HG03565 (cell line): ENCODE measurements at regions not wholly inside any gene's neighbourhood (a gene's known extent, or its start where the extent isn't known, plus 50 kb on each side); places are given as distances from the start of the nearest gene placed in this dataset.
"Not testable (repeated sequence)": the region's sequence is repeated elsewhere in the genome, so short reads cannot be mapped to it uniquely, and the experiment has no call there.

Experiments
- ATAC-seq: cut with Tn5 transposase; IDR thresholded peaks from one replicate; pipeline ENCODE4 v1.9.1; 2021; ENCODE audit warnings: mild to moderate bottlenecking, moderate library complexity; ENCODE audit not compliant: unreplicated experiment

GRCh38 chr6:115131709-115132490 lies 789.1 kb upstream of the HS3ST5 start:
- ATAC-seq = no peak

DNA sequence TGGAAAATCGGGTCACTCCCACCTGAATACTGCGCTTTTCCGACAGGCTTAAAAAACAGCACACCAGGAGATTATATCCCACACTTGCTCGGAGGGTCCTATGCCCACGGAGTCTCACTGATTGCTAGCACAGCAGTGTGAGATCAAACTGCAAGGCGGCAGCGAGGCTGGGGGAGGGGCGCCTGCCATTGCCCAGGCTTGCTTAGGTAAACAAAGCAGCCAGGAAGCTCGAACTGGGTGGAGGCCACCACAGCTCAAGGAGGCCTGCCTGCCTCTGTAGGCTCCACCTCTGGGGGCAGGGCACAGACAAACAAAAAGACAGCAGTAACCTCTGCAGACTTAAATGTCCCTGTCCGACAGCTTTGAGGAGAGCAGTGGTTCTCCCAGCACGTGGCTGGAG lies 778.7 kb upstream of the HS3ST5 start:
- ATAC-seq = not testable (repeated sequence)

DNA sequence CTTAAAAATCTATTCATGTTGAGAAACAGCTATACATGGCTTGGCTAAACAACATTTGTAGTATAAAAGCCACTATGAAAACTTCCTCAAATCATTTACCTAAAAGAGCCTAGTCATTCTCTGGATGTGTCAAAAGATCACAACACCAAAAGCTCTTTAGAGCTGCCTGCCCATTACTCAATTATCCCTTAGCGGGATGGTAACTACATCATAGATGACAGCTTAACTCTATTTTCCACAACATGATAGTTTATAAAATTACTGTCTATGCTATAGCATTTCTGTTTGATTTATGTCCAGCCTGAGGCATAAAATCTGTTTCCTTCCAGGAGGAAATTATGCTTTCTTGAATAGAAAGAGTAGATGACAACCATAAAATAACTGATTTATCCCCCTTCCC lies 777.6 kb upstream of the HS3ST5 start:
- ATAC-seq = no peak

GRCh38 chr6:115091461-115091860 lies 748.6 kb upstream of the HS3ST5 start:
- no peak for ATAC-seq

- no peak for ATAC-seq
Measured at GRCh38 chr6:115078555-115078954, 735.7 kb upstream of the HS3ST5 start.

DNA sequence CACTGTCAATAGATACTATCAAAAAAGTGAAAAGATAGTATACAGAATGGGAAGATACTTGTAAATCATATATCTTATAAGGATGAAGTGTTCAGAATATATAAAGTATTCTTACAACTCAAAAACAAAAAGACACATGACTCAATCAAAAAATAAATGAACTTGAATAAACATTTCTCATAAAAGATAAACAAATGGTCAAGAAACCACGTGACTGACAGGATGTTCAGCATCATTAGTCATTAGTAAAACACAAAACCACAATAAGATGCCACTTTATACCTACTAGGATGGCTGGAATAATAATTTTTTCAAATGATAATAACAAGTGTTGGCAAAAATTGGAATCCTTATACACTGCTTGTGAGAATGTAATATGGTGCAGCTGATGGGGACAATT lies 729.1 kb upstream of the HS3ST5 start:
- ATAC-seq = no peak

DNA sequence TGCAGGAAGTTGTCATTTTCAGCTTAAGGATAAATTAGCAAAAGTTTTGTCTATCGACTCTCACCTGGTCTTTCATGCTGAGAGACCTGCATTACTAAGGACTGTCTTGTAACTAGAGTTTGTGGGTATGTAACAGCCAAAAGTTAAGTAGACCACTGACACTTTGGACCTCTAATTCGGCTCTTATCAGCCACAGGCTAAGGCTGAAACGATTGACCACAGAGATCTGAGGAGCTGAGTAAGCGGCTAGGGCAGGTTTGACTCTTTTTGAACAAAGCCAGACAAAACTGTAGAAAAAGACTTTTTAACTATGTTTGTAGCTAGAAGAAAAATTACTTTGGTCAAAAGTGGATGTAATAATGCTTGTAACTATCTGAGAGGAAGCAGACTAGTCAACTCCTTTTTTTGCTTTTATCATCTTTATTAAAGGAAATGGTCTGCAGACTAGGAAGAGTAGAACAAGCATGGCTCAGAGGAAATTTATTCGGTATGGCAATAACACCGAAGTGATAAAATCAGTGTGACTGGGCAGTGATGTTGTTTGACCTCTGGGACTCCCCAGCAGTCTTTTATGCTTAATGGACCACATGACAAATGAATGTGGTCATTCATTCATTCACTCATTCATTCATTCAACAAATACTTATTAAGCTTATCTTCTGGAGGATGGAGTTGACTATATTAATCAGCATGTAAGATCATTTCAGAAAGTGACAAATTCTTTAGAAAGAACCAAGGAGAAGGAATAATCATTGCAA lies 725.0 kb upstream of the HS3ST5 start:
- ATAC-seq = no peak

- ATAC-seq = no peak
Measured at GRCh38 chr6:115064680-115065079, 721.9 kb upstream of the HS3ST5 start.

DNA sequence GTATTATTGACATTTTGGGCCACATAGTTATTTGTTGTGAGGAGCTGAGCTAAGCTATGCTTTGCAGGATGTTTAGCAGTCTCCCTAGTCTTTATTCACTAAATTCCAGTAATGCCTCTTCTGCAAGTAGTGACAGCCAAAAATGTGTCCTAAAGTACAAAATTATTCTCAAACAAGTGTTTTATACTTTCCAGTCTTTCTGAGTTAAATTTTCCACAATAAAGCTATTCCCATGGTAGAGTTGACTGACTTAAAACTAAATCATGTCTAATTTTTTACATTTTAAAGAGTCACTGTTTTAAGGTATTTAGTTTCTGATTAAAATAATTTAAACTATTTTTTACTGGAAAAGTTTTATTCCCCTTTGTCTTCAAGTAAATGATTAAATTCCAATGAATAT lies 717.8 kb upstream of the HS3ST5 start:
- no peak for ATAC-seq

DNA sequence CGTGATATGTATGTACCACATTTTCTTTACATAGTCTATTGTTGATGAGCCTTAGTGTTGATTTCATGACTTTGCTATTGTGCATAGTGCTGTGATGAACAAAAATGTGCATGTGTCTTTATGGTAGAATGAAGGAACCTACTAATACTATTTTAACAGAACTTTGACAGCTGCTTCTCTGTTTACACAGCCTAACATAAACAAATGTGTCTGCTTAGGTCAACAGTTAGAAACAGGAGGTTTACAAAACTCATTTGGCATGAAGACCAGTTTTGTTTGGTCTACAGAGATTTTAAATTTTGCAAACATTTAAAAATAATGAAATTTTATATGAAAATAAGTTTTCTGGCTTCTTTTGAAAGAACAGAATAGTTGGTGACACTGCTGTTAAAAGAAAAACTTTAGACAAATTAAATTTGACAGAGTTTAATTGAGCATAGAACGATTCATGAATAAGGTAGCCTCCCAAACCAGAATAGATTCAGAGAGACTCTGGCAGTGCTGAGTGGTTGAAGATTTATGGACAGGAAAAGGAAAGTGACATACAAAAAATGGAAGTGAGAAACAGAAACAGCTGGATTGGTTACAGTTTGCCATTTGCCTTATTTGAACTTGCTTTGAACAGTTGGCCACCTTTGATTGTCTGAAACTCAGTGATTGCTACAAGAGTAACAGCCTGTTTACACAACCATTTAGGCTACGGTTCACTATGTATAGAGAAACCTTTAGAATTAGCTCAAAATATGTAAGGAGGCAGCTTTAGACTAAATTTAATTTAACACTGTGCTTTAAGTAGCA lies 715.8 kb upstream of the HS3ST5 start:
- ATAC-seq = no peak

GRCh38 chr6:115055579-115055978 lies 712.8 kb upstream of the HS3ST5 start:
- ATAC-seq = no peak

GRCh38 chr6:115054242-115054641 lies 711.4 kb upstream of the HS3ST5 start:
- ATAC-seq = not testable (repeated sequence)

- no peak for ATAC-seq
Measured at GRCh38 chr6:115053169-115053860, 710.5 kb upstream of the HS3ST5 start.

- no peak for ATAC-seq
Measured at GRCh38 chr6:115016593-115016992, 673.8 kb upstream of the HS3ST5 start.

DNA sequence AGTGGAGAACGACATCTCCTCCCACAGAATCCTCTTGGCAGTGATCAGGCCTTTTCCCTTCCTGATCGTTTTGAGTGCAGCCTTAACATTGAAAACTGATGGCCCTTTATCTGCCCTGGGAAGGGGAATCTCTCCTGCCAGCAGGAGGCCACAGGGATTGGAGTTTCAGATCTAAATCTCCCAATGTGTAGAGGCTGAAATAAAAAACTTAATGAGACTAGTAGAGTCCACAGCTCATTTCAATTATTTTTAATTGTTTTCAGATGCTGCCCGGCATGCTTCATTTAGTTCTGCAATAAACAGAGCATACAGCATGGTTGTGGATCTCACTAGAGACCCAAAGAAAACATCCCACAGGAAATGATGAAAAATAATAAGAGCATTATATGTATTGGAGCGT lies 662.2 kb upstream of the HS3ST5 start:
- ATAC-seq = no peak

DNA sequence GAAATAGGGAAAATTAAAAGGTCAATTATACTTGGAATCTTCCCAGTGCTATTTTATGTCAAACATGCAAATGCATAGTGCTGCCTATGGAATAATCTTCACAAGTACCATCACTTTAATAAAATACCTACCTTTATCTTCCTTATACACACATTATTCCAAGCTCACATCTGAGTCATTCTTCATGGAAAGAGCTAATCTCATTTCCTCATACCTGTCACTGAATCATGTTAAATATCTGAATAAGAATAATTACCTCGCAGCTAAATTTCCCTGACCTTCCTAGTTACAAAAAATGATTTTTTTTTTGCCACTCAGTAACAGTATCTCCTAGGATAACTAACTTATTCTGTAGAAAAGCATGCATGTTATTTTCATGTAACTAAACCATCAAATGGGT lies 661.4 kb upstream of the HS3ST5 start:
- no peak for ATAC-seq

DNA sequence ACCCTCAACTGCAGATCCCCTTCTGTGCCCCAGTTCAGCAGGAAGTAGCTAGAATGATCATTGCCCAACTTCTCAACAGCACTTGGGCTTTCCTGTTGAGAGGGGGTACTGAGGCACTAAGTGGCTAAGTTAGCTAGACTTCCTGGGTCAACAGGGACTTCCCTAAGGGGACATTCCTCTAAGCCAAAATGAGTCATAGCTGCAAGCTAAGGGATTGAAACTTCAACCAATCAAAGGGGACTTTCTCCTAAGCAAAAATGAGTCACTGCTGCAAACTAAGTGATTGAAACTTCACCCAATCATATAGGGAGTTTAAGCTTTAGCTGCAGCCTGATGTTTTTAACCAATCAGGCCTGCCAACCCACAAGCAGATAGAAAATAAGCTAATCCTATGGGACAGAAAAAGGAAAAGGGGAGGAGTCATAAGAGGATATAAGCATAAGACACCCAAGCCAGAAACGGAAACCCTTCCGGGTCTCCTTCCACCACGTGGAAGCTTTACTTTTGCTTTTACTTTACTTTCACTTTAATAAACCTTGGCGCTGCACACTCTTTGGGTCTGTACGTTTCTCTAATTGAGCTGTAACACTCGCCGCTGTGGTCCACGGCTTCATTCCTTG lies 659.0 kb upstream of the HS3ST5 start:
- peak; percentile 35 for ATAC-seq

DNA sequence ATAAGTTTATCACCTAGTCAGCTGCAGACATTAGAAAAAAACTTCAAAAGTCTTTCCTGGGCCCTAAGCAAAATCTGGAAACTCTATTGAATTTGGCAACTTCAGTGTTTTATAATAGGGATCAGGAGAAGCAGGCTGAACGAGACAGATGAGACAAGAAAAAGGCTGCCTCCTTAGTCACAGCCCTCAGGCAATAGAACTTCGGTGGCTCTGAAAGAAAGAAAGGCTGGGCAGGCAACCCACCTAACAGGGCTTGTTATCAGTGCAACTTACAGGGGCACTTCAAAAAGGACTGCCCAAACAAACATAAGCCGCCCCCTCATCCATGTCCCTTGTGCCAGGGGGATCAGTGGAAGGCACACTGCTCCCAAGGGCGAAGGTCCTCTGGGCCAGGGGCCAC lies 657.9 kb upstream of the HS3ST5 start:
- no peak for ATAC-seq

DNA sequence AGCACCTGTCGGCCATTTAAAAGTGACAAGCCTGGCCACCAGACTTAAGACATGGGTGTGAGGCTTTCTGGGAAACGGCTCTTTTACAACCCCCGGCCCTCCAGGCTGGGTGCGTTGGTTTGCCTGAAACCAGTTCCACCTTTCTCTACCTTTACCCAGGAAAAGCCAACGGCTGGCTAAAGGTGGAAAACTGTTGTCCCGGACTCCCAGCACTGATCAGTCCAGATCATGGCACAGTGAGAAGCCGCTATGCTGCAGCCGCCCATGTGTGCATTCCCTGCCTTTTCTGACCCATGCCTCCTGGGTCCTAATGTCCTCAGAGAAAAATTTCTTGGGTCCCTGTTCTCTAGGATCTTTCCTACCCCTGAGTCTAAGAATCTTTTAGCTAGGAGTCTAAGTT lies 655.7 kb upstream of the HS3ST5 start:
- no peak for ATAC-seq

DNA sequence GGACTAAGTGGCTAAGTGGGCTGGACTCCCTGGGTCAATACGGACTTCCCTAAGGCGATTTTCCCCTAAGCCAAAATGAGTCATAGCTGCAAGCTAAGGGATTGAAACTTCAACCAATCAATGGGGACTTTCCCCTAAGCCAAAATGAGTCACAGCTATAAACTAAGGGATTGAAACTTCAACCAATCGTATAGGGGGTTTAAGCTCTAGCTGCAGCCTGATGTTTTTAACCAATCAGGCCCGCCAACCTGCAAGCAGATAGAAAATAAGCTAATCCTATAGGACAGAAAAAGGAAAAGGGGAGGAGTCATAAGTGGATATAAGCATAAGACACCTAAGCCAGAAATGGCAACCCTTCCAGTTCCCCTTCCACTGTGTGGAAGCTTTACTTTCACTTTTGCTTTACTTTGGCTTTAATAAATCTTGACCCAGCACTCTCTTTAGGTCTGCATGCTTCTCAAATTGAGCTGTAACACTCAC lies 655.0 kb upstream of the HS3ST5 start:
- ATAC-seq = peak; percentile 79
